OCI-LY7 (cell line): ENCODE measurements at regions not wholly inside any gene's neighbourhood (a gene's known extent, or its start where the extent isn't known, plus 50 kb on each side); places are given as distances from the start of the nearest gene placed in this dataset.

Source experiments
- BruUV-seq: library from RNA; stranded (reverse); fragments of 400-500 nt; replicated peaks from 2 replicates; lab custom pipeline; 2021; lab: Mats Ljungman, UMichigan
- CTCF ChIA-PET: fragments of 300-600 bp; sonication (Branson Sonifier 250); formaldehyde crosslinking; loops from one replicate; lab custom pipeline; 2022; ENCODE audit warnings: antibody characterized with exemption; ENCODE audit not compliant: unreplicated experiment; lab: Charles Lee
- POLR2A ChIA-PET: fragments of 300-600 bp; sonication (Branson Sonifier 250); formaldehyde crosslinking; loops from one replicate; lab custom pipeline; 2022; ENCODE audit warnings: antibody characterized with exemption; lab: Charles Lee
- DNase-seq: peaks from one replicate; pipeline ENCODE4 v3.0.0-alpha.2; 2015; ENCODE audit warnings: low spot score
- H2AFZ ChIP-seq: fragments of 200-600 bp; sonication (generic), shearing (Covaris generic); 2 replicates; pipeline ENCODE4 v1.6.1; 2014; ENCODE audit warnings: mild to moderate bottlenecking, antibody characterized with exemption, low read length, moderate library complexity
- H3K27ac ChIP-seq: fragments of 200-600 bp; sonication (generic); 2 replicates; pipeline ENCODE4 v1.5.1; 2014; ENCODE audit warnings: mixed run types, low read depth, mild to moderate bottlenecking, moderate library complexity, low read length, inconsistent platforms; ENCODE audit not compliant: poor library complexity, severe bottlenecking
- H3K36me3 ChIP-seq: fragments of 200-600 bp; sonication (generic); 2 replicates; pipeline ENCODE4 v1.6.1; 2014; ENCODE audit warnings: mild to moderate bottlenecking, antibody characterized with exemption, low read length, moderate library complexity, mixed read lengths; ENCODE audit not compliant: insufficient read depth
- H3K4me1 ChIP-seq: fragments of 200-600 bp; sonication (generic); 2 replicates; pipeline ENCODE4 v1.5.1; 2014; ENCODE audit warnings: mild to moderate bottlenecking, low read length; ENCODE audit not compliant: insufficient read depth, poor library complexity, severe bottlenecking
- H3K4me2 ChIP-seq: fragments of 200-600 bp; sonication (generic); 2 replicates; pipeline ENCODE4 v1.6.1; 2014; ENCODE audit warnings: mild to moderate bottlenecking, low read length
- H3K4me3 ChIP-seq: fragments of 200-600 bp; sonication (generic); 2 replicates; pipeline ENCODE4 v1.5.1; 2014; ENCODE audit warnings: mild to moderate bottlenecking, low read depth, low read length; ENCODE audit not compliant: poor library complexity, severe bottlenecking
- H3K79me2 ChIP-seq: fragments of 200-600 bp; sonication (generic); 2 replicates; pipeline ENCODE4 v1.6.1; 2016; ENCODE audit warnings: low read depth, mild to moderate bottlenecking, low read length, moderate library complexity, mixed read lengths; ENCODE audit not compliant: insufficient read depth
- H3K9me2 ChIP-seq: fragments of 200-600 bp; sonication (generic); 2 replicates; pipeline ENCODE4 v1.6.1; 2016; ENCODE audit warnings: mild to moderate bottlenecking, low read length, mixed read lengths; ENCODE audit not compliant: insufficient read depth
- H3K9me3 ChIP-seq: fragments of 200-600 bp; sonication (generic); 2 replicates; pipeline ENCODE4 v1.6.1; 2014; ENCODE audit warnings: mild to moderate bottlenecking, mixed run types, low read length, mixed read lengths
- H4K20me1 ChIP-seq: fragments of 200-600 bp; sonication (generic); 2 replicates; pipeline ENCODE4 v1.6.1; 2014; ENCODE audit warnings: mild to moderate bottlenecking, antibody characterized with exemption, low read length, moderate library complexity, mixed read lengths; ENCODE audit not compliant: insufficient read depth
- CTCF ChIP-seq: fragments of 200-600 bp; sonication (generic); conservative IDR thresholded peaks from 2 replicates; pipeline ENCODE4 v1.5.1; 2014; ENCODE audit warnings: mild to moderate bottlenecking, antibody characterized with exemption, low read length, moderate library complexity, mixed read lengths
- EZH2phosphoT487 ChIP-seq: fragments of 200-600 bp; sonication (generic); IDR thresholded peaks from 2 replicates; pipeline ENCODE4 v1.6.1; 2018; ENCODE audit warnings: low read depth, borderline replicate concordance, mild to moderate bottlenecking, mixed run types, antibody characterized with exemption, low read length, moderate library complexity, mixed read lengths
- intact Hi-C: fragments of 100-400 bp; cut with micrococcal nuclease; formaldehyde crosslinking; loops from one replicate; pipeline ENCODE4 v1.10.0; 2022; ENCODE audit not compliant: unreplicated experiment

- no TSS peak for BruUV-seq
- no peaks in the 10 kb centered on the region for H3K79me2 ChIP-seq
- no peak overlapping the region for H2AFZ ChIP-seq
- no peaks in the 10 kb centered on the region for H3K4me1 ChIP-seq
- no peak for DNase-seq
- no peaks in the 10 kb centered on the region for H4K20me1 ChIP-seq
- H3K4me3 ChIP-seq, result no peak overlapping the region
- no peaks in the 10 kb centered on the region for H3K9me3 ChIP-seq
- no peaks in the 10 kb centered on the region for H3K36me3 ChIP-seq
- H3K4me2 ChIP-seq, result no peak overlapping the region
- H3K9me2 ChIP-seq, result no peaks in the 10 kb centered on the region
- no peak overlapping the region for H3K27ac ChIP-seq
- intact Hi-C loops, result no loop called here
- CTCF ChIA-PET, result no interaction called here
- POLR2A ChIA-PET, result no interaction called here
- TF ChIP-seq CTCF (no peak), EZH2phosphoT487 (no peak)
Measured at GRCh38 chr4:14392378-14392777, 609.9 kb upstream of the CPEB2 start.

- no peaks in the 10 kb centered on the region for H3K9me2 ChIP-seq
- no peaks in the 10 kb centered on the region for H3K4me1 ChIP-seq
- no peak overlapping the region for H3K4me3 ChIP-seq
- intact Hi-C loops, result no loop called here
- H3K36me3 ChIP-seq, result no peaks in the 10 kb centered on the region
- no peak overlapping the region for H3K27ac ChIP-seq
- no peak for DNase-seq
- ChIA-PET CTCF (no interaction called here), POLR2A (no interaction called here)
- no peak overlapping the region for H3K4me2 ChIP-seq
- no peak for TF ChIP-seq EZH2phosphoT487
- no peak for TF ChIP-seq CTCF
- no TSS peak for BruUV-seq
- H4K20me1 ChIP-seq, result no peaks in the 10 kb centered on the region
- no peaks in the 10 kb centered on the region for H3K9me3 ChIP-seq
- no peak overlapping the region for H2AFZ ChIP-seq
- no peaks in the 10 kb centered on the region for H3K79me2 ChIP-seq
Measured at GRCh38 chr4:14396183-14396582, 606.1 kb upstream of the CPEB2 start.

GRCh38 chr4:14399848-14400247 lies 602.4 kb upstream of the CPEB2 start:
- CTCF ChIA-PET, result no interaction called here
- DNase-seq, result no peak
- H3K36me3 ChIP-seq, result no peaks in the 10 kb centered on the region
- H3K9me2 ChIP-seq, result no peaks in the 10 kb centered on the region
- intact Hi-C loops, result no loop called here
- H3K4me2 ChIP-seq, result no peak overlapping the region
- no TSS peak for BruUV-seq
- H3K4me3 ChIP-seq, result no peak overlapping the region
- no peak overlapping the region for H3K27ac ChIP-seq
- H3K9me3 ChIP-seq, result no peaks in the 10 kb centered on the region
- H3K79me2 ChIP-seq, result no peaks in the 10 kb centered on the region
- H3K4me1 ChIP-seq, result no peaks in the 10 kb centered on the region
- TF ChIP-seq EZH2phosphoT487 (no peak), CTCF (no peak)
- H2AFZ ChIP-seq, result no peak overlapping the region
- POLR2A ChIA-PET, result no interaction called here
- H4K20me1 ChIP-seq, result no peaks in the 10 kb centered on the region
